ENCODE measurements at regions not wholly inside any gene's neighbourhood (a gene's known extent, or its start where the extent isn't known, plus 50 kb on each side); places are given as distances from the start of the nearest gene placed in this dataset.

DNA sequence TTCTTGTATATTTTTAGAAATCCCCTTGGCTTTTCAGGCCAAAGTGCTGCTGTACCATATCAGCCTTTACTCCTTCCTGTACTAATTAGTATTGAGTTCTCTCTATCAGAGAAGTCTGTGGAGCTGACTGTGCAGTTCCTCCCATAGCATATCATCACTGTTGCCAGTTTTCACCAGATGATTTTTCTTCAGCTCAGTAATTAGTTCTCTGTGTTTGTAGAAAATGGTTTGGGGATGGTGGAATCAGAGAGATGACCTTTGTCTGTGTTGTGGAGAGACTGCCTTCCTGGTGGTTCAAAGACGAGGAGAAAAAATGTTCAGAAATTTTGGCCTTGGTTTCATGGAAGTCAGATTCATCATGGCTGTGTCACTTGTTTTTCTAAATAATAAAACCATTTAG, 227.5 kb upstream of the ACTBL2 start:
- H3K9me3 Mint-ChIP-seq (ENCODE audit: insufficient read depth), result no peaks in the 10 kb centered on the region
- H3K4me1 ChIP-seq (ENCODE audit: control insufficient read depth in 2 of 2, insufficient read depth in 2 of 2, low read length in 2 of 2), result no peaks in the 10 kb centered on the region
- H3K9ac ChIP-seq (ENCODE audit: low read length), result no peak overlapping the region
- H2AFZ ChIP-seq (ENCODE audit: insufficient read depth, low read depth, low read length, poor library complexity, severe bottlenecking), result no peak overlapping the region
- ATAC-seq (ENCODE audit: low read depth) (no peak), DNase-seq (no peak)
- H3K27me3 Mint-ChIP-seq, result no peaks in the 10 kb centered on the region
- WGBS (ENCODE audit: insufficient coverage), result no CpG with 5 or more reads among the region's 1 CpG
- no peaks in the 10 kb centered on the region for H3K4me1 Mint-ChIP-seq
- H4K20me1 ChIP-seq (ENCODE audit: control insufficient read depth, insufficient read depth, low read length, poor library complexity, severe bottlenecking), result no peaks in the 10 kb centered on the region
- TF ChIP-seq, protein P1, sequence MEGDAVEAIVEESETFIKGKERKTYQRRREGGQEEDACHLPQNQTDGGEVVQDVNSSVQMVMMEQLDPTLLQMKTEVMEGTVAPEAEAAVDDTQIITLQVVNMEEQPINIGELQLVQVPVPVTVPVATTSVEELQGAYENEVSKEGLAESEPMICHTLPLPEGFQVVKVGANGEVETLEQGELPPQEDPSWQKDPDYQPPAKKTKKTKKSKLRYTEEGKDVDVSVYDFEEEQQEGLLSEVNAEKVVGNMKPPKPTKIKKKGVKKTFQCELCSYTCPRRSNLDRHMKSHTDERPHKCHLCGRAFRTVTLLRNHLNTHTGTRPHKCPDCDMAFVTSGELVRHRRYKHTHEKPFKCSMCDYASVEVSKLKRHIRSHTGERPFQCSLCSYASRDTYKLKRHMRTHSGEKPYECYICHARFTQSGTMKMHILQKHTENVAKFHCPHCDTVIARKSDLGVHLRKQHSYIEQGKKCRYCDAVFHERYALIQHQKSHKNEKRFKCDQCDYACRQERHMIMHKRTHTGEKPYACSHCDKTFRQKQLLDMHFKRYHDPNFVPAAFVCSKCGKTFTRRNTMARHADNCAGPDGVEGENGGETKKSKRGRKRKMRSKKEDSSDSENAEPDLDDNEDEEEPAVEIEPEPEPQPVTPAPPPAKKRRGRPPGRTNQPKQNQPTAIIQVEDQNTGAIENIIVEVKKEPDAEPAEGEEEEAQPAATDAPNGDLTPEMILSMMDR (IDR thresholded peaks at IDR 0.05), result no peak
- no peak for TF ChIP-seq EZH2 (IDR thresholded peaks at IDR 0.05; ENCODE audit: borderline replicate concordance, insufficient read depth, low read depth, low read length, poor library complexity, severe bottlenecking)
- no peak overlapping the region for H3K27ac Mint-ChIP-seq
- H3K79me2 ChIP-seq (ENCODE audit: control insufficient read depth, insufficient read depth, low read length), result no peaks in the 10 kb centered on the region
- H3K9me3 ChIP-seq (ENCODE audit: control extremely low read depth in 1 of 3, control insufficient read depth in 2 of 3, insufficient read depth in 1 of 3, low read length in 2 of 3), result no peaks in the 10 kb centered on the region
- H3K4me3 Mint-ChIP-seq, result no peak overlapping the region
- intact Hi-C loops (cut with micrococcal nuclease), result no loop called here
- H3K4me2 ChIP-seq (replicated peaks; ENCODE audit: low read depth, low read length, poor library complexity, severe bottlenecking), result no peak overlapping the region
- H3K27me3 ChIP-seq (replicated peaks in 1 of 4; ENCODE audit: control extremely low read depth in 1 of 4, control insufficient read depth in 3 of 4, insufficient read depth in 4 of 4, low read length in 3 of 4), result no peaks in the 10 kb centered on the region
- H3K27ac ChIP-seq (ENCODE audit: low read length in 2 of 2), result no peak overlapping the region
- ChIA-PET CTCF (no interaction called here), POLR2A (no interaction called here)
- H3K36me3 ChIP-seq (replicated peaks in 1 of 2; ENCODE audit: control extremely low read depth in 1 of 2, control insufficient read depth in 1 of 2, extremely low read depth in 1 of 2, insufficient read depth in 2 of 2, low read length in 1 of 2), result no peaks in the 10 kb centered on the region
- H3K4me3 ChIP-seq (ENCODE audit: control extremely low read depth in 1 of 5, extremely low read depth in 1 of 5, insufficient read depth in 1 of 5, low read depth in 2 of 5, low read length in 4 of 5), result no peak overlapping the region

DNA sequence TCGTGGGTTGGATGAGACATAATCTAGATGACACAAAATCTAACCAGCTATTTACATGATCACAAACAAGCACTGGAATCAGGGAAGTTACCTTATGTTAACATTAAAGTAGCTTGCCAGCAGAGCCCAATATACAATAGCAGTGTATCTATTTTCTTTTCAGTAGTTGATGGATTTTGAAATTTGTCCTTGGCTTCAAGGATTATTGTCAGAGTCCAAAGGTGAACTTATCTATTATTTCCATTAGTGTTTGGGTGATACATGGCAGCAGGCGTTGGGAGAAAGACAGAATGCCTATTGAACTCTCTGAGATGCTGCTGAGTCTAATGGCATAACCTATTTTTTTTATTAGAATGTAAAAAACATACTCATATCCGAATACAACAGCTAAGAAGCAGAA, 223.2 kb upstream of the ACTBL2 start:
- peaks cover 3% of the 10 kb centered on the region for H3K27me3 Mint-ChIP-seq

More for the DNA sequence above, 223.2 kb upstream of the ACTBL2 start:
- H3K4me3 Mint-ChIP-seq, result no peak overlapping the region
- no peaks in the 10 kb centered on the region for H3K4me1 Mint-ChIP-seq
- no peaks in the 10 kb centered on the region for H3K79me2 ChIP-seq (ENCODE audit: control insufficient read depth, insufficient read depth, low read length)
- H3K4me2 ChIP-seq (replicated peaks; ENCODE audit: low read depth, low read length, poor library complexity, severe bottlenecking), result no peak overlapping the region
- H3K27ac ChIP-seq (ENCODE audit: low read length in 2 of 2), result no peak overlapping the region
- ATAC-seq (ENCODE audit: low read depth), result no peak
- no peaks in the 10 kb centered on the region for H3K9me3 ChIP-seq (ENCODE audit: control extremely low read depth in 1 of 3, control insufficient read depth in 2 of 3, insufficient read depth in 1 of 3, low read length in 2 of 3)
- TF ChIP-seq EZH2 (IDR thresholded peaks at IDR 0.05; ENCODE audit: borderline replicate concordance, insufficient read depth, low read depth, low read length, poor library complexity, severe bottlenecking), result no peak
- TF ChIP-seq, protein P1 (IDR thresholded peaks at IDR 0.05), result no peak
- WGBS (ENCODE audit: insufficient coverage), result no CpG with 5 or more reads among the region's 3 CpGs
- H3K4me3 ChIP-seq (ENCODE audit: control extremely low read depth in 1 of 5, extremely low read depth in 1 of 5, insufficient read depth in 1 of 5, low read depth in 2 of 5, low read length in 4 of 5), result no peak overlapping the region
- H4K20me1 ChIP-seq (ENCODE audit: control insufficient read depth, insufficient read depth, low read length, poor library complexity, severe bottlenecking), result no peaks in the 10 kb centered on the region
- CTCF ChIA-PET, result interaction anchor here (0.7 kb wide), 1 partner anchor 755 kb away, joined by 3 read pairs; no protein-coding TSS in a partner anchor
- no peaks in the 10 kb centered on the region for H3K9me3 Mint-ChIP-seq (ENCODE audit: insufficient read depth)
- no peak overlapping the region for H3K9ac ChIP-seq (ENCODE audit: low read length)
- H3K27ac Mint-ChIP-seq, result no peak overlapping the region
- no peaks in the 10 kb centered on the region for H3K36me3 ChIP-seq (replicated peaks in 1 of 2; ENCODE audit: control extremely low read depth in 1 of 2, control insufficient read depth in 1 of 2, extremely low read depth in 1 of 2, insufficient read depth in 2 of 2, low read length in 1 of 2)
- H2AFZ ChIP-seq (ENCODE audit: insufficient read depth, low read depth, low read length, poor library complexity, severe bottlenecking), result no peak overlapping the region
- POLR2A ChIA-PET, result no interaction called here
- intact Hi-C loops (cut with micrococcal nuclease), result no loop called here
- no peaks in the 10 kb centered on the region for H3K27me3 ChIP-seq (replicated peaks in 1 of 4; ENCODE audit: control extremely low read depth in 1 of 4, control insufficient read depth in 3 of 4, insufficient read depth in 4 of 4, low read length in 3 of 4)
- no peaks in the 10 kb centered on the region for H3K4me1 ChIP-seq (ENCODE audit: control insufficient read depth in 2 of 2, insufficient read depth in 2 of 2, low read length in 2 of 2)
- no peak for DNase-seq
